ENCODE measurements at regions not wholly inside any gene's neighbourhood (a gene's known extent, or its start where the extent isn't known, plus 50 kb on each side); places are given as distances from the start of the nearest gene placed in this dataset.

DNA sequence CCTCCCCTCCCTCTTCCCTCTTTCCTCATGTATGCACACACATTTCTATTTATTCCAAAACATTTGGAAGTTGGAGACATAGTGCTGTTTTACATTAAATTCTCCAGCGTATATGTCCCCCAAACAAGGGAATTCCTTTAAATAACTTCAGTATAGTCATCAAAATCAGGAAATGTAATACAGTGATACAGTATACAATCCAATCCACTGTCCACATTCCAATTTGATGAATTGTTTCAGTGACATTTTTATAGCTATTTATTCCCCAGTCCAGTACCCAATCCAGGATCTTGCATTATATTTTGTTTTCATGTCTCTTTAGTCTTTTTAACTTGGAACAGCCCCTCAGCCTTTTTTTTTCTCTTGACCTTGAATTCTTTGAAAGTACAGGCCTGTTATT, 233.0 kb downstream of the DKK2 start:
- no peak overlapping the region for H3K9ac ChIP-seq (ENCODE audit: insufficient read depth in 1 of 2, low read length in 2 of 2)
- no peaks in the 10 kb centered on the region for H3K36me3 ChIP-seq (ENCODE audit: control insufficient read depth in 4 of 4, insufficient read depth in 4 of 4, low read length in 4 of 4)
- 31 to 84% methylated on average over 1 of the region's 1 CpG for WGBS, 2 donors
- DNase-seq (no peak), ATAC-seq (ENCODE audit: insufficient read depth, low FRiP score) (no peak)
- no peak overlapping the region for H3K4me3 ChIP-seq
- H3K27ac ChIP-seq (ENCODE audit: low read depth in 1 of 2, low read length in 1 of 2) = no peak overlapping the region
- no peaks in the 10 kb centered on the region for H3K4me1 ChIP-seq (ENCODE audit: control insufficient read depth in 5 of 5, insufficient read depth in 5 of 5, low read length in 5 of 5)
- H3K9me3 ChIP-seq (ENCODE audit: control insufficient read depth in 4 of 4, insufficient read depth in 3 of 4, low read length in 3 of 4) = no peaks in the 10 kb centered on the region
- TF ChIP-seq CTCF (IDR thresholded peaks at IDR 0.05; ENCODE audit: control extremely low read depth, extremely low read depth) = no peak
- peaks cover 0 to 49% (median 2%) of the 10 kb centered on the region in 3 donors for H3K27me3 ChIP-seq (ENCODE audit: control insufficient read depth in 3 of 3, insufficient read depth in 3 of 3, low read length in 2 of 3)

DNA sequence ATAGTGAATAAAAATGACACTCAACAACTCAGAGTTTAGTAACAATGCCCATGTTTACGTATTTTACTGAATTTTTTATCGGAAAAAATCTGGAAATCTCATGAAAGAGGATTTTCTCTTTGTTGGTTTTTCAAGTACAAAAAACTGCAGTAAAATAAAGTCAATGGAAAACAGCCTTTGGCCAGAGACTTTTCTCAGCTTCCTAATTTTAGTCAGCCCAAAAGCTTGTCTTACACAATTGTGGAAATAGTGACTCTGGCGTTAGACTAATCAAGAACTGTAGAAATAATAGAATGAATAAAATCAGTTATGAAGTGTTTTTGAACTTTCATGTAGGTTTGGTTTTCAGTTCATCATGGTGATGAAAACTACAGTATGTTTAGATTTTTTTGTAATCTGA, 234.7 kb downstream of the DKK2 start:
- no peak overlapping the region for H3K4me3 ChIP-seq
- 87 to 93% methylated on average over 3 of the region's 3 CpGs for WGBS, 2 donors
- H3K4me1 ChIP-seq (ENCODE audit: control insufficient read depth in 5 of 5, insufficient read depth in 5 of 5, low read length in 5 of 5) = no peaks in the 10 kb centered on the region
- H3K27ac ChIP-seq (ENCODE audit: low read depth in 1 of 2, low read length in 1 of 2) = no peak overlapping the region
- peaks cover 0 to 48% (median 2%) of the 10 kb centered on the region in 3 donors for H3K27me3 ChIP-seq (ENCODE audit: control insufficient read depth in 3 of 3, insufficient read depth in 3 of 3, low read length in 2 of 3)
- no peak overlapping the region for H3K9ac ChIP-seq (ENCODE audit: insufficient read depth in 1 of 2, low read length in 2 of 2)
- no peaks in the 10 kb centered on the region for H3K36me3 ChIP-seq (ENCODE audit: control insufficient read depth in 4 of 4, insufficient read depth in 4 of 4, low read length in 4 of 4)
- H3K9me3 ChIP-seq (ENCODE audit: control insufficient read depth in 4 of 4, insufficient read depth in 3 of 4, low read length in 3 of 4) = no peaks in the 10 kb centered on the region
- ATAC-seq (ENCODE audit: insufficient read depth, low FRiP score) (no peak), DNase-seq (no peak)
- no peak for TF ChIP-seq CTCF (IDR thresholded peaks at IDR 0.05; ENCODE audit: control extremely low read depth, extremely low read depth)

DNA sequence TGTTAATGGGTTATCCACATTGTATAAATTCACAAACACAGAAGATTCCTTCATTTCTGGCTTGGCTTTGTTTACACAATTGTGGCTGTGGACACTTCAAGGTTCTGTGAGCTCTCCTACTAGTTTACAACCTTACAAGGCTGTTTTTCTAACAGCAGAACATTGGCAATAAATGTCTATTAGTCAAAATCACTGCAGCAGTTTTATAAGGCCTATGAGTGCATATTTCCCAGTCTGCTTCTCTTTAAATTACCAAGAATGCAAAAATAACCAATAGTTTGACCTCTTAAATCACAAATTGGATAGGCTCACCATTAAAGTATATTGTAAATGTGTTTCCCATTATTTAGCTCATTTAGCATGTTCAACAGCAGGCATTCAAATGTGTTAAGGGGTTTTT, 239.2 kb downstream of the DKK2 start:
- Histone ChIP-seq H3K4me3 (no peak overlapping the region), H3K27ac (ENCODE audit: low read depth in 1 of 2, low read length in 1 of 2) (no peak overlapping the region), H3K9ac (ENCODE audit: insufficient read depth in 1 of 2, low read length in 2 of 2) (no peak overlapping the region), H3K4me1 (ENCODE audit: control insufficient read depth in 5 of 5, insufficient read depth in 5 of 5, low read length in 5 of 5) (no peaks in the 10 kb centered on the region), H3K9me3 (ENCODE audit: control insufficient read depth in 4 of 4, insufficient read depth in 3 of 4, low read length in 3 of 4) (no peaks in the 10 kb centered on the region), H3K27me3 (ENCODE audit: control insufficient read depth in 3 of 3, insufficient read depth in 3 of 3, low read length in 2 of 3) (peaks cover 0 to 47% (median 0%) of the 10 kb centered on the region in 3 donors), H3K36me3 (ENCODE audit: control insufficient read depth in 4 of 4, insufficient read depth in 4 of 4, low read length in 4 of 4) (no peaks in the 10 kb centered on the region)
- ATAC-seq (ENCODE audit: insufficient read depth, low FRiP score) (no peak), DNase-seq (no peak)
- TF ChIP-seq CTCF (IDR thresholded peaks at IDR 0.05; ENCODE audit: control extremely low read depth, extremely low read depth) = no peak

- no peak overlapping the region for H3K27ac ChIP-seq (ENCODE audit: low read depth in 1 of 2, low read length in 1 of 2)
- no peak overlapping the region for H3K4me3 ChIP-seq
- WGBS, 2 donors = 62 to 84% methylated on average over 1 of the region's 1 CpG
- no peak for TF ChIP-seq CTCF (IDR thresholded peaks at IDR 0.05; ENCODE audit: control extremely low read depth, extremely low read depth)
- H3K27me3 ChIP-seq (ENCODE audit: control insufficient read depth in 3 of 3, insufficient read depth in 3 of 3, low read length in 2 of 3) = peaks cover 0 to 41% (median 0%) of the 10 kb centered on the region in 3 donors
- no peaks in the 10 kb centered on the region for H3K4me1 ChIP-seq (ENCODE audit: control insufficient read depth in 5 of 5, insufficient read depth in 5 of 5, low read length in 5 of 5)
- DNase-seq (no peak), ATAC-seq (ENCODE audit: insufficient read depth, low FRiP score) (no peak)
- no peak overlapping the region for H3K9ac ChIP-seq (ENCODE audit: insufficient read depth in 1 of 2, low read length in 2 of 2)
- no peaks in the 10 kb centered on the region for H3K9me3 ChIP-seq (ENCODE audit: control insufficient read depth in 4 of 4, insufficient read depth in 3 of 4, low read length in 3 of 4)
- no peaks in the 10 kb centered on the region for H3K36me3 ChIP-seq (ENCODE audit: control insufficient read depth in 4 of 4, insufficient read depth in 4 of 4, low read length in 4 of 4)
Observed at GRCh38 chr4:106795326-106795725, 240.8 kb downstream of the DKK2 start.

Data from lung (tissue), 11 donors.